PC-3 (cell line): ENCODE measurements at regions not wholly inside any gene's neighbourhood (a gene's known extent, or its start where the extent isn't known, plus 50 kb on each side); places are given as distances from the start of the nearest gene placed in this dataset.
"Not testable (repeated sequence)": the region's sequence is repeated elsewhere in the genome, so short reads cannot be mapped to it uniquely, and the experiment has no call there.

Source experiments
- ATAC-seq: fragments of 200-7000 bp; cut with Tn5 transposase; 2 replicates; pipeline ENCODE4 v1.9.1; 2020; ENCODE audit warnings: mild to moderate bottlenecking, moderate library complexity
- BruUV-seq: library from RNA; stranded (reverse); fragments of 400-500 nt; replicated peaks from 2 replicates; lab custom pipeline; 2021; lab: Mats Ljungman, UMichigan
- CTCF ChIA-PET: fragments of 300-600 bp; sonication (Branson Sonifier 250); formaldehyde crosslinking; loops from one replicate; lab custom pipeline; 2022; ENCODE audit warnings: antibody characterized with exemption; lab: Charles Lee
- POLR2A ChIA-PET: fragments of 300-600 bp; sonication (Branson Sonifier 250); formaldehyde crosslinking; loops from one replicate; lab custom pipeline; 2022; ENCODE audit warnings: antibody characterized with exemption; ENCODE audit not compliant: unreplicated experiment; lab: Charles Lee
- DNase-seq: peaks from one replicate; pipeline ENCODE4 v3.0.0-alpha.2; 2015
- H2AFZ ChIP-seq: fragments of 300-600 bp; sonication (generic); 2 replicates; pipeline ENCODE4 v1.6.0; 2016; ENCODE audit warnings: antibody characterized with exemption, low read length
- H3F3A ChIP-seq: fragments of 300-600 bp; sonication (generic); one replicate; pipeline ENCODE4 v1.6.0; 2017; ENCODE audit warnings: antibody characterized with exemption, low read length, control low read depth, mild to moderate bottlenecking; ENCODE audit not compliant: unreplicated experiment
- H3K27ac ChIP-seq: fragments of 300-600 bp; sonication (generic); 2 replicates; pipeline ENCODE4 v1.5.1; 2016; ENCODE audit warnings: mild to moderate bottlenecking, low read length
- H3K27me3 ChIP-seq: fragments of 300-600 bp; sonication (generic); 2 replicates; pipeline ENCODE4 v1.6.1; 2016; ENCODE audit warnings: low read length, mixed read lengths
- H3K36me3 ChIP-seq: fragments of 300-600 bp; sonication (generic); 2 replicates; pipeline ENCODE4 v1.6.1; 2016; ENCODE audit warnings: low read depth, mixed run types, low read length, mixed read lengths
- H3K4me1 ChIP-seq: fragments of 300-600 bp; sonication (generic); 2 replicates; pipeline ENCODE4 v1.5.1; 2016; ENCODE audit warnings: low read length; ENCODE audit not compliant: insufficient read depth
- H3K4me2 ChIP-seq: fragments of 300-600 bp; sonication (generic); 2 replicates; pipeline ENCODE4 v1.6.0; 2016; ENCODE audit warnings: low read length
- H3K4me3 ChIP-seq: fragments of 300-600 bp; sonication (generic); 2 replicates; pipeline ENCODE4 v1.5.1; 2016; ENCODE audit warnings: mild to moderate bottlenecking, low read length, mixed read lengths
- H3K79me2 ChIP-seq: fragments of 300-600 bp; sonication (generic); 2 replicates; pipeline ENCODE4 v1.6.1; 2017; ENCODE audit warnings: low read length, mixed read lengths
- H3K9ac ChIP-seq: fragments of 300-600 bp; sonication (generic); 2 replicates; pipeline ENCODE4 v1.6.0; 2016; ENCODE audit warnings: mild to moderate bottlenecking, low read length
- H3K9me2 ChIP-seq: fragments of 300-600 bp; sonication (generic); replicated peaks from 2 replicates; pipeline ENCODE4 v1.6.1; 2016; ENCODE audit warnings: mixed run types, low read length, mixed read lengths
- H3K9me3 ChIP-seq: fragments of 300-600 bp; sonication (generic); 2 replicates; pipeline ENCODE4 v1.6.1; 2016; ENCODE audit warnings: low read length, mixed read lengths
- H4K20me1 ChIP-seq: fragments of 300-600 bp; sonication (generic); 2 replicates; pipeline ENCODE4 v1.6.1; 2016; ENCODE audit warnings: low read length, mixed read lengths
- EZH2 ChIP-seq: fragments of 300-600 bp; sonication (generic); IDR thresholded peaks from one replicate; pipeline ENCODE4 v1.6.1; 2017; ENCODE audit warnings: antibody characterized with exemption, mild to moderate bottlenecking, low read length; ENCODE audit not compliant: unreplicated experiment
- EZH2phosphoT487 ChIP-seq: fragments of 300-600 bp; sonication (generic); IDR thresholded peaks from 2 replicates; pipeline ENCODE4 v1.6.1; 2018; ENCODE audit warnings: mild to moderate bottlenecking, antibody characterized with exemption, low read length, borderline replicate concordance
- intact Hi-C: fragments of 100-400 bp; cut with micrococcal nuclease; formaldehyde crosslinking; loops from 2 replicates; pipeline ENCODE4 v1.9.0; 2023
- TF ChIP-seq, protein P1 (sequence below): fragments of 300-600 bp; sonication (generic); conservative IDR thresholded peaks from 2 replicates; pipeline ENCODE4 v1.5.1; 2017; ENCODE audit warnings: antibody characterized with exemption, low read depth, mild to moderate bottlenecking, low read length

- no TSS peak for BruUV-seq
- POLR2A ChIA-PET = interaction anchor here (0.7 kb wide), 1 partner anchor 909 kb away, joined by 3 read pairs; no protein-coding TSS in a partner anchor
Observed at GRCh38 chr4:18109676-18110075, 88.1 kb upstream of the LCORL start.

GRCh38 chr4:18107848-18108528 lies 86.4 kb upstream of the LCORL start:
- H3K9me3 ChIP-seq, H3K9me2 ChIP-seq, H3K4me1 ChIP-seq, H3K79me2 ChIP-seq, H2AFZ ChIP-seq, H3K4me3 ChIP-seq, H3K36me3 ChIP-seq, H3K27ac ChIP-seq, DNase-seq, intact Hi-C loops, H4K20me1 ChIP-seq, H3F3A ChIP-seq, H3K9ac ChIP-seq, ATAC-seq, POLR2A ChIA-PET, H3K4me2 ChIP-seq, BruUV-seq, CTCF ChIA-PET: not testable (repeated sequence)
- H3K27me3 ChIP-seq = peaks cover 27% of the 10 kb centered on the region; the same call in 1 of the 2 replicates

More at GRCh38 chr4:18109676-18110075, 88.1 kb upstream of the LCORL start:
- CTCF ChIA-PET = no interaction called here
- Histone ChIP-seq H3K4me1 (peaks cover 4% of the 10 kb centered on the region; the same call in 1 of the 2 replicates), H3K9ac (no peak overlapping the region), H3K9me3 (no peaks in the 10 kb centered on the region), H3K4me3 (no peak overlapping the region), H3K27ac (no peak overlapping the region), H3K27me3 (peaks cover 27% of the 10 kb centered on the region; the same call in 1 of the 2 replicates), H3F3A (no peaks in the 10 kb centered on the region), H2AFZ (no peak overlapping the region), H3K9me2 (no peaks in the 10 kb centered on the region), H3K36me3 (no peaks in the 10 kb centered on the region), H4K20me1 (no peaks in the 10 kb centered on the region), H3K4me2 (no peak overlapping the region), H3K79me2 (no peaks in the 10 kb centered on the region)
- DNase-seq (no peak), ATAC-seq (no peak)
- intact Hi-C loops = no loop called here
- TF ChIP-seq EZH2phosphoT487 = no peak
- TF ChIP-seq, protein P1, sequence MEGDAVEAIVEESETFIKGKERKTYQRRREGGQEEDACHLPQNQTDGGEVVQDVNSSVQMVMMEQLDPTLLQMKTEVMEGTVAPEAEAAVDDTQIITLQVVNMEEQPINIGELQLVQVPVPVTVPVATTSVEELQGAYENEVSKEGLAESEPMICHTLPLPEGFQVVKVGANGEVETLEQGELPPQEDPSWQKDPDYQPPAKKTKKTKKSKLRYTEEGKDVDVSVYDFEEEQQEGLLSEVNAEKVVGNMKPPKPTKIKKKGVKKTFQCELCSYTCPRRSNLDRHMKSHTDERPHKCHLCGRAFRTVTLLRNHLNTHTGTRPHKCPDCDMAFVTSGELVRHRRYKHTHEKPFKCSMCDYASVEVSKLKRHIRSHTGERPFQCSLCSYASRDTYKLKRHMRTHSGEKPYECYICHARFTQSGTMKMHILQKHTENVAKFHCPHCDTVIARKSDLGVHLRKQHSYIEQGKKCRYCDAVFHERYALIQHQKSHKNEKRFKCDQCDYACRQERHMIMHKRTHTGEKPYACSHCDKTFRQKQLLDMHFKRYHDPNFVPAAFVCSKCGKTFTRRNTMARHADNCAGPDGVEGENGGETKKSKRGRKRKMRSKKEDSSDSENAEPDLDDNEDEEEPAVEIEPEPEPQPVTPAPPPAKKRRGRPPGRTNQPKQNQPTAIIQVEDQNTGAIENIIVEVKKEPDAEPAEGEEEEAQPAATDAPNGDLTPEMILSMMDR = no peak
- no peak for TF ChIP-seq EZH2

- no TSS peak for BruUV-seq
- H3K9me2 ChIP-seq = no peaks in the 10 kb centered on the region
- H3K4me1 ChIP-seq = peaks cover 4% of the 10 kb centered on the region; the same call in 1 of the 2 replicates
- no peak overlapping the region for H3K9ac ChIP-seq
- H2AFZ ChIP-seq = no peak overlapping the region
- ATAC-seq = no peak
- H3K27me3 ChIP-seq = peaks cover 26% of the 10 kb centered on the region; the same call in 1 of the 2 replicates
- no peaks in the 10 kb centered on the region for H3F3A ChIP-seq
- CTCF ChIA-PET = interaction anchor here (0.6 kb wide), 1 partner anchor 635 kb away, joined by 10 read pairs; no protein-coding TSS in a partner anchor
- POLR2A ChIA-PET = no interaction called here
- H3K9me3 ChIP-seq = no peaks in the 10 kb centered on the region
- H3K27ac ChIP-seq = no peak overlapping the region
- H3K79me2 ChIP-seq = no peaks in the 10 kb centered on the region
- TF ChIP-seq EZH2phosphoT487 (no peak), EZH2 (no peak)
- TF ChIP-seq, protein P1 = no peak
- no peaks in the 10 kb centered on the region for H3K36me3 ChIP-seq
- no peaks in the 10 kb centered on the region for H4K20me1 ChIP-seq
- no peak overlapping the region for H3K4me3 ChIP-seq
- no peak for DNase-seq
- no peak overlapping the region for H3K4me2 ChIP-seq
- intact Hi-C loops = no loop called here
Observed at GRCh38 chr4:18106620-18107019, 85.1 kb upstream of the LCORL start.
